ENCODE measurements at regions not wholly inside any gene's neighbourhood (a gene's known extent, or its start where the extent isn't known, plus 50 kb on each side); places are given as distances from the start of the nearest gene placed in this dataset.

DNA sequence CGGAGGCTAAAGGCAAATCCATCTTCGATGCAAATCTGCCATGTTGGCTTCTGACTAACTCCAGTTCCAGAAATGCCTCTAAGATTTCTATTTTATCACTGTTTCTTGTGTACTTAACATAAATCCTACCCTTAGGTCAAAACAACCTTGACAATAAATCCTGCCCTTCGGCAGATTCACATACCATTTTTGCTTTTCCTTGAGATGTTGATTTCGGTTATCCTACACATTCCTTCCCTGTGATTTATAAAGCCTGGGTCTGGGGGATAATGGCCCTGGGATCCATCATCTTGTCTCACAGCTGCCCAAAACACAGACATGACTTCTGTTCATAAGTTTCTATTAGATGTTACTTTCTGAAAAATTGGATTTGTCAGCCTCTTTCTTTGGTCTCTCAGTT is 231.7 kb upstream of the CARD18 start (continued):
- TF ChIP-seq ZNF584 (CRISPR knock-in tag; IDR thresholded peaks at IDR 0.05; ENCODE audit: low read depth), result no peak
- TF ChIP-seq TSC22D4 (tag; IDR thresholded peaks at IDR 0.05), result no peak
- TF ChIP-seq, protein P1, sequence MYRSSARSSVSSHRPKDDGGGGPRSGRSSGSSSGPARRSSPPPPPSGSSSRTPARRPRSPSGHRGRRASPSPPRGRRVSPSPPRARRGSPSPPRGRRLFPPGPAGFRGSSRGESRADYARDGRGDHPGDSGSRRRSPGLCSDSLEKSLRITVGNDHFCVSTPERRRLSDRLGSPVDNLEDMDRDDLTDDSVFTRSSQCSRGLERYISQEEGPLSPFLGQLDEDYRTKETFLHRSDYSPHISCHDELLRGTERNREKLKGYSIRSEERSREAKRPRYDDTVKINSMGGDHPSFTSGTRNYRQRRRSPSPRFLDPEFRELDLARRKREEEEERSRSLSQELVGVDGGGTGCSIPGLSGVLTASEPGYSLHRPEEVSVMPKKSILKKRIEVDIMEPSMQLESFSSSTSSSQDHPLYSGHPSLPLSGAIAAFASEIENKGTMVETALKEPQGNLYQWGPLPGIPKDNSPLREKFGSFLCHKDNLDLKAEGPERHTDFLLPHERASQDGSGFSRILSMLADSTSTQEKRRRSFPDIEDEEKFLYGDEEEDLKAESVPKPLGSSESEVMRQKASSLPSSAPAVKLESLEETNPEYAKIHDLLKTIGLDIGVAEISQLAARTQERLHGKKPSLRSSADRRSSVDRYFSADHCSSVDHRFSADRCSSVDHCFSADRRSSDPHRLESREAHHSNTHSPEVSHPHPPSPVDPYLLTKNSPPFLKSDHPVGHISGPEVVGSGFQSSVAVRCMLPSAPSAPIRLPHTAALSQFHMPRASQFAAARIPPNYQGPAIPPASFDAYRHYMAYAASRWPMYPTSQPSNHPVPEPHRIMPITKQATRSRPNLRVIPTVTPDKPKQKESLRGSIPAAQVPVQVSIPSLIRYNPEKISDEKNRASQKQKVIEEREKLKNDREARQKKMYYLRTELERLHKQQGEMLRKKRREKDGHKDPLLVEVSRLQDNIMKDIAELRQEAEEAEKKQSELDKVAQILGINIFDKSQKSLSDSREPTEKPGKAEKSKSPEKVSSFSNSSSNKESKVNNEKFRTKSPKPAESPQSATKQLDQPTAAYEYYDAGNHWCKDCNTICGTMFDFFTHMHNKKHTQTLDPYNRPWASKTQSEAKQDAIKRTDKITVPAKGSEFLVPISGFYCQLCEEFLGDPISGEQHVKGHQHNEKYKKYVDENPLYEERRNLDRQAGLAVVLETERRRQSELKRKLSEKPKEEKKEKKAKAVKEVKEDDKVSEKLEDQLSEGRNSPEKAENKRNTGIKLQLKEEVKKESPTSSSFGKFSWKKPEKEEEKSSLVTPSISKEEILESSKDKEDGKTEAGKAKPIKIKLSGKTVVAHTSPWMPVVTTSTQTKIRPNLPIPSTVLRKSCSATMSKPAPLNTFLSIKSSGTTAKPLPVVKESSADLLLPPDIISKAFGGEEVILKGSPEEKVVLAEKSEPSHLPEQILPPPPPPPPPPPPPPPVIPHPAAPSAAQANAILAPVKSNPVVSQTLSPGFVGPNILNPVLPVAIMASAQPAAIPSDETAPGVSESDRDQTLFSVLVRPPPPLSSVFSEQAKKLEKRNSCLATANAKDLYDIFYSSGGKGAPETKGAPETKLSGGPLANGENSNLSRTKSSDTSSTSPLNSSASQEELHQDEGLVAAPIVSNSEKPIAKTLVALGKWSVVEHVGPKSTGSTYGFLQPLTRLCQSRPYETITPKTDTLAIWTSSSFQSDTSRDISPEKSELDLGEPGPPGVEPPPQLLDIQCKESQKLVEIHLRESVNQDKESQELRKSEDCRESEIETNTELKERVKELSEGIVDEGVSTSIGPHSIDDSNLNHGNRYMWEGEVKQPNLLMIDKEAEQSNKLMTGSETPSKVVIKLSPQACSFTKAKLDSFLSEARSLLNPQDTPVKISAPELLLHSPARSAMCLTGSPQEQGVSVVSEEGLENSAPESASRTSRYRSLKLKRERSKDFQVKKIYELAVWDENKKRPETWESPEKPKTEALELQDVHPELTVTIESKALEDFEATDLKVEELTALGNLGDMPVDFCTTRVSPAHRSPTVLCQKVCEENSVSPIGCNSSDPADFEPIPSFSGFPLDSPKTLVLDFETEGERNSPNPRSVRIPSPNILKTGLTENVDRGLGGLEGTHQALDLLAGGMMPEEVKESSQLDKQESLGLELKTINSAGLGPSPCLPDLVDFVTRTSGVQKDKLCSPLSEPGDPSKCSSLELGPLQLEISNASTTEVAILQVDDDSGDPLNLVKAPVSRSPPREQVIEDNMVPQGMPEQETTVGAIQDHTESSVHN (IDR thresholded peaks at IDR 0.05; ENCODE audit: borderline replicate concordance in 1 of 2, low read depth in 1 of 2), result no peak
- TF ChIP-seq ZC3H4 (CRISPR knock-in tag; IDR thresholded peaks at IDR 0.05; ENCODE audit: borderline replicate concordance), result no peak
- no peak for TF ChIP-seq RBM15 (IDR thresholded peaks at IDR 0.05; ENCODE audit: insufficient read depth, low read length)
